ENCODE measurements at regions not wholly inside any gene's neighbourhood (a gene's known extent, or its start where the extent isn't known, plus 50 kb on each side); places are given as distances from the start of the nearest gene placed in this dataset.

GRCh38 chr9:129377181-129377580, 199.1 kb upstream of the IER5L start (continued):
- TF ChIP-seq TAF1 (conservative IDR thresholded peaks at IDR 0.05) = no peak
- TF ChIP-seq RXRA (IDR thresholded peaks at IDR 0.05) = no peak
- TF ChIP-seq YY1 (IDR thresholded peaks at IDR 0.05) = no peak
- TF ChIP-seq RAD21 (IDR thresholded peaks at IDR 0.05) = no peak
- no peak for TF ChIP-seq SP1 (IDR thresholded peaks at IDR 0.05)
- TF ChIP-seq GABPA (IDR thresholded peaks at IDR 0.05 in 1 of 2, conservative IDR thresholded peaks at IDR 0.05 in 1 of 2) = no peak
- no peak for TF ChIP-seq EGR1 (IDR thresholded peaks at IDR 0.05; ENCODE audit: low read depth in 2 of 2)
- TF ChIP-seq JUND (IDR thresholded peaks at IDR 0.05) = no peak
- TF ChIP-seq HNF4A (conservative IDR thresholded peaks at IDR 0.05) = no peak
- no peak for TF ChIP-seq NR2F2 (IDR thresholded peaks at IDR 0.05)

GRCh38 chr9:129375845-129376244, 197.8 kb upstream of the IER5L start:
- DNase-seq (ENCODE audit: low spot score) = no peak
- TF ChIP-seq ATF3 (IDR thresholded peaks at IDR 0.05) (no peak), SP1 (IDR thresholded peaks at IDR 0.05) (no peak), GABPA (IDR thresholded peaks at IDR 0.05 in 1 of 2, conservative IDR thresholded peaks at IDR 0.05 in 1 of 2) (no peak), YY1 (IDR thresholded peaks at IDR 0.05) (no peak), RXRA (IDR thresholded peaks at IDR 0.05) (no peak), FOXA1 (IDR thresholded peaks at IDR 0.05) (no peak), FOXA2 (IDR thresholded peaks at IDR 0.05) (no peak), EGR1 (IDR thresholded peaks at IDR 0.05; ENCODE audit: low read depth in 2 of 2) (no peak)
- no peaks in the 10 kb centered on the region for H3K27me3 ChIP-seq (ENCODE audit: control insufficient read depth in 4 of 4, insufficient read depth in 4 of 4, low read length in 3 of 4)
- H3K27ac ChIP-seq (ENCODE audit: low read depth in 1 of 2, low read length in 2 of 2) = no peak overlapping the region
- no peaks in the 10 kb centered on the region for H3K36me3 ChIP-seq (ENCODE audit: control insufficient read depth in 4 of 4, insufficient read depth in 3 of 4, low read depth in 1 of 4, low read length in 3 of 4)
- H3K4me3 ChIP-seq (ENCODE audit: low read depth in 1 of 3, low read length in 3 of 3) = no peak overlapping the region
- no peaks in the 10 kb centered on the region for H3K4me1 ChIP-seq (ENCODE audit: control insufficient read depth in 4 of 4, insufficient read depth in 4 of 4, low read length in 3 of 4)
- no peaks in the 10 kb centered on the region for H3K9me3 ChIP-seq (ENCODE audit: control insufficient read depth in 4 of 4, low read length in 3 of 4)
- WGBS = 91% methylated on average over 5 of the region's 5 CpGs
- H3K9ac ChIP-seq (ENCODE audit: low read depth in 1 of 2, low read length in 2 of 2) = no peak overlapping the region

GRCh38 chr9:129374651-129375050, 196.6 kb upstream of the IER5L start:
- DNase-seq (ENCODE audit: low spot score) = no peak
- Histone ChIP-seq H3K36me3 (ENCODE audit: control insufficient read depth in 4 of 4, insufficient read depth in 3 of 4, low read depth in 1 of 4, low read length in 3 of 4) (no peaks in the 10 kb centered on the region), H3K27ac (ENCODE audit: low read depth in 1 of 2, low read length in 2 of 2) (no peak overlapping the region), H3K4me1 (ENCODE audit: control insufficient read depth in 4 of 4, insufficient read depth in 4 of 4, low read length in 3 of 4) (no peaks in the 10 kb centered on the region), H3K27me3 (ENCODE audit: control insufficient read depth in 4 of 4, insufficient read depth in 4 of 4, low read length in 3 of 4) (no peaks in the 10 kb centered on the region), H3K9ac (ENCODE audit: low read depth in 1 of 2, low read length in 2 of 2) (no peak overlapping the region), H3K4me3 (ENCODE audit: low read depth in 1 of 3, low read length in 3 of 3) (no peak overlapping the region), H3K9me3 (ENCODE audit: control insufficient read depth in 4 of 4, low read length in 3 of 4) (peaks cover 0 to under 1% (median 0%) of the 10 kb centered on the region in 4 donors)
- TF ChIP-seq NR2F2 (IDR thresholded peaks at IDR 0.05) (no peak), MAX (IDR thresholded peaks at IDR 0.05) (no peak), HNF4G (IDR thresholded peaks at IDR 0.05) (no peak), ATF3 (IDR thresholded peaks at IDR 0.05) (no peak), RXRA (IDR thresholded peaks at IDR 0.05) (no peak), ZBTB33 (IDR thresholded peaks at IDR 0.05) (no peak), SP1 (IDR thresholded peaks at IDR 0.05) (no peak), JUND (IDR thresholded peaks at IDR 0.05) (no peak), FOXA1 (IDR thresholded peaks at IDR 0.05) (no peak), EGR1 (IDR thresholded peaks at IDR 0.05; ENCODE audit: low read depth in 2 of 2) (no peak), TAF1 (conservative IDR thresholded peaks at IDR 0.05) (no peak)
- WGBS = 96% methylated on average over 2 of the region's 2 CpGs
